Fibroblast of villous mesenchyme (primary cell): ENCODE measurements at regions not wholly inside any gene's neighbourhood (a gene's known extent, or its start where the extent isn't known, plus 50 kb on each side); places are given as distances from the start of the nearest gene placed in this dataset.

ENCODE experiments used
- DNase-seq: peaks from one replicate; pipeline ENCODE4 v3.0.0-alpha.2; 2010; ENCODE audit warnings: low read depth
- H3K4me3 ChIP-seq: 2 replicates; pipeline ENCODE4 v1.5.1; 2011; ENCODE audit warnings: low read depth, mild to moderate bottlenecking, low read length
- CTCF ChIP-seq: IDR thresholded peaks from 2 replicates; pipeline ENCODE4 v1.5.1; 2012; ENCODE audit warnings: low read depth, mild to moderate bottlenecking, low read length; ENCODE audit not compliant: insufficient read depth

GRCh38 chr9:81373294-81373693, 316.1 kb downstream of the TLE1 start:
- no peak for DNase-seq
- no peak overlapping the region for H3K4me3 ChIP-seq
- no peak for TF ChIP-seq CTCF

GRCh38 chr9:81372628-81373191, 316.6 kb downstream of the TLE1 start:
- TF ChIP-seq CTCF = no peak
- DNase-seq = no peak

GRCh38 chr9:81371824-81372223, 317.5 kb downstream of the TLE1 start:
- TF ChIP-seq CTCF = no peak
- no peak overlapping the region for H3K4me3 ChIP-seq
- no peak for DNase-seq

More at GRCh38 chr9:81372628-81373191, 316.6 kb downstream of the TLE1 start:
- no peak overlapping the region for H3K4me3 ChIP-seq

- TF ChIP-seq CTCF = no peak
- H3K4me3 ChIP-seq = no peak overlapping the region
- DNase-seq = no peak
Measured at GRCh38 chr9:81370650-81371049, 318.7 kb downstream of the TLE1 start.

- TF ChIP-seq CTCF = no peak
- no peak for DNase-seq
- H3K4me3 ChIP-seq = no peak overlapping the region
Measured at GRCh38 chr9:81370096-81370495, 319.3 kb downstream of the TLE1 start.

- no peak for DNase-seq
- H3K4me3 ChIP-seq = no peak overlapping the region
- TF ChIP-seq CTCF = no peak
Measured at GRCh38 chr9:81369121-81369520, 320.2 kb downstream of the TLE1 start.

GRCh38 chr9:81363916-81364480, 325.3 kb downstream of the TLE1 start:
- no peak for DNase-seq
- no peak overlapping the region for H3K4me3 ChIP-seq
- no peak for TF ChIP-seq CTCF
